HG03439 (cell line): ENCODE measurements at regions not wholly inside any gene's neighbourhood (a gene's known extent, or its start where the extent isn't known, plus 50 kb on each side); places are given as distances from the start of the nearest gene placed in this dataset.
"Not testable (repeated sequence)": the region's sequence is repeated elsewhere in the genome, so short reads cannot be mapped to it uniquely, and the experiment has no call there.

Experiments
- ATAC-seq: cut with Tn5 transposase; IDR thresholded peaks from one replicate; pipeline ENCODE4 v1.9.1; 2021; ENCODE audit warnings: mild to moderate bottlenecking, moderate library complexity; ENCODE audit not compliant: unreplicated experiment

DNA sequence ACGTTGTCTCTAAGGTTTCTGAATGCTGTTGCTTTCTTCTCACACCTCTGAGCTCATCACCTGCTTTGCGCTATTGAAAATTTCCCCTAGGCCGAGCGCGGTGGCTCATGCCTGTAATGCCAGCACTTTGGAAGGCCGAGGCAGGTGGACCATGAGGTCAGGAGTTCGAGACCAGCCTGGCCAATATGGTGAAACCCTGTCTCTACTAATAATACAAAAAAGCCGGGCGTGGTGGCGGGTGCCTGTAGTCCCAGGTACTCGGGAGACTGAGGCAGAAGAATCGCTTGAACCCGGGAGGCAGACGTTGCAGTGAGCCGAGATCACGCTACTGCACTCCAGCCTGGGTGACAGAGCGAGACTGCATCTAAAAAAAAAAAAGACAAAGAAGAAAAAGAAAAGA lies 422.0 kb upstream of the DPH6 start:
- not testable (repeated sequence) for ATAC-seq

DNA sequence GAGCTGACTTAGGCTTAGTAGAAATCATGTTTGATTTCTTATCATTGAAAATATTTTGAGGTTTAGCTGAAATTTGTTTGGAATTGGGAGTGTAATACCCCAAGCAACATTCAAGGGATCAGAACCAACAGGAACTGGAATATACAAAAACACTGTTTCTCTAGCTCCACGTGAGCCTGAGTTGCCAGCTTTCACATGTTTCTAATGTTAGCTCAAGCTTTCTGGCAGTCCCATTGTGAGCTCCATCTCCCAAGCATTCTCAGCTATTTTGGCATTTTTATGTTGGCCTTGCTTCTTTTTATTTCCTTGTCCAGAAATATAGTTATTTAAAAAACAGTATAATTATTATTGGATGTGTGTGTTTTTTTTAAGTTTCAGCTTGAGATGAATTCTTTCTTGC lies 427.1 kb upstream of the DPH6 start:
- ATAC-seq = no peak

DNA sequence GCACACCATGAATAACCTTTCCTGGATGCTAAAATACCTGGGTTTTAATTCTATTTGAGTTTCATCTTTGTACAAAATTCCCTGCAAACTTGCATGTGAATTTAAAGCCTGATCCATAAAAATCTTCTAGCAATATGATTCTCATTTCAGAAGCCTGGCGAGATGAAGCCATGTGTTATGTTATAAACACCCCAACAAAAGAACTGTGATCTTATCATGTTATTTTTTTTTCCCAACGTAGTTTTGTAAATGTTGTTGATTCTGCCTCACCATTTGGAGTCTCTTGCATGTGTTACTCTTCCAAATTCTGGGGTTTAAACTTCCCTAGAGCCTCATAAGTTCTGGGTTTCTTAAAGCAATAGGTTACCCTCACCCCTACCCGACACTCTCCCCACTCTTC lies 428.1 kb upstream of the DPH6 start:
- no peak for ATAC-seq

DNA sequence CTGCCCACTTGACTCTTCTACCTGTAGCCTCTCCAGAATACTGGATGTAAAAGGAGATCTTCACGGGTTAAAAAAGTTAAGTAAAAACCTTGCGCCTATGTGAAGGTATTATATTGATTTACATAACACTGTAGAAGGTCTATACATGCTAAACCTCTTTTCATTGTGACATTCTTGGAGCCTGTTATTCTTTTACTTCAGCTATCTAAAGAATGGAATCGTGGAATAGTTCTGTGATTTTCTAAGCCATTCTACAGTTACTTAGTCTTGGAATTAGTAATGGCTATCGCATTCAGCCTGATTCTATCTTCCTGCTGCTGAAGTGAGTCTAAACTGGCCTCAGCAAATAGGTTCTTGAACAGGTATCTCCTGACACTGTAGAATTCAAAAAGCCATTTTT lies 430.0 kb upstream of the DPH6 start:
- no peak for ATAC-seq

DNA sequence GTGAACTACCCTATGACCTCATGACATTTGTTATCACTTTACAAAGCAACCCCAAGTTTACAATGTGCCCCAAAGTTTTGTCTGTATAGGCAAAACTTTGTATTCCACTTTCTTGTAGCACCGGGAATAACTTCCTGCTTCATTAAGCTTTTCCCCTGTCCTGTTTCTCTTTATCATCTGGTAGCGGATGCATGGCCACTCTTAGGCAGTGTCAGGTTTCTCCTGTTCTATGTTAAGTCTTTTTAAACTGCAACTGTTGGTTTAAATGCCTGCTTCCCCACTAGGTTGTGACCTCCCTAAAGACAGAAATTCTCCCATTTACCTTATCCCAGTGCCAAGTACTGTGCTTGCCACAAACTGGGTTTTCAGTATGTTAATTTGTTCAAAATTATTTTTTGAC lies 433.6 kb upstream of the DPH6 start:
- no peak for ATAC-seq

DNA sequence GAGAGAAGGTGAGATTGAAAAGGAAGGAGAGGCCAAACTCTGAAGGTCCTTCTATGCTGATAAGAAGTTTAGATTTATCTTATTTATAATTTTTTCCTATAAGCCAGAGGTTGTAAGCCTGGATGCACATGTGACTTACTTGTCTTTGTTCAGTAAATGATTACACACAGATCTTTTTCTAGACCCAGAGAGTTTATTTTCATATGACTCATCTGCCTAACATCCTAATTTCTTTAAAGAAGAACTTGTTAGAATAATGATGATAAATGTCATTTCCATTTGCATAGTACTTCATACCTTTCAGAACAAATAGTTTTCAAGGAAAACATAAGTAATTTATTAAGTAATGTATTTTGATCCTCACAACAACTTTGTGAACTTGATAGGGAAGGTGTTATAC lies 434.8 kb upstream of the DPH6 start:
- ATAC-seq = no peak

DNA sequence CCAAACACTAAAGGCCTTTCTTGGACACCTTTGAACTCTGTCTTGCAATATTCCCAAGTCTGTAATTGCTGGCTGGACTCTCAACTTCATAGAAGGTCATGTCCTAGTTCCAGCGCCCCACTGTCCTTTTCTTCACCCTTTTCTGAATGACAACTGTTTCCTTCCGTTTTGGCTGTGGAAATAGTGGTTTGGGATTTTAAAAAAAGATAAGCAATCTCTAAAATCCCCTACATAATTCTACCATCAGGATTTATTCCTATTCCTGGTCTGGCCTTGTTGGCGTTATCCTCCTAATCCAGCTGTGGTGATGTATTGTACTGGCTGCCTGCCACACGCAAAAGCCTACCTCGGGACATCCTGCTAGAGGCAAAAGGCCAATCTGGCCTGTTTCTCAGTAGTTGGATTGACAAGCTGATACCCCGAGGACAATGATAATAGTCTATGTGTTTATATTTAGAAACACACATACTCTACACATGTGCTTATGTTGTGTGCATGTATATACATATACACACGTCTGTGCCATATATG lies 440.3 kb upstream of the DPH6 start:
- no peak for ATAC-seq

DNA sequence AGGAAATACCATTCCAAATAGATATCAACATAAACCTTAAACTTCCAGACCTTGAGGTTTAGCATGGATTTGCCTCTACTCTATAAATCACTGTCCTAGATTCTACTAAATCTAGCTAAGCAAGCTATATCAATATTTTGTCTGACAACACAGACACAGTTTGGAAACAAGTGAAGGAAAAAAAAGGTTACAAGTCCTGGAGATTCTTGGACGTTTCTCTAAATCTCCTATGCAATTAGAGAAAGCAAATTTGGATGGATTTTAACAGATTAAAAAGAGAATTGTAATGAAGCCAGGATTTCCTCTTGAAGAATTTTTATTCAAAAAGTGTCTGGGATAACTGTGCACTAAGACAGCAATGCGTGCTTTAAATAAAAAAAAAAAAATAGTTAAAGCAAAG lies 441.1 kb upstream of the DPH6 start:
- ATAC-seq = no peak

DNA sequence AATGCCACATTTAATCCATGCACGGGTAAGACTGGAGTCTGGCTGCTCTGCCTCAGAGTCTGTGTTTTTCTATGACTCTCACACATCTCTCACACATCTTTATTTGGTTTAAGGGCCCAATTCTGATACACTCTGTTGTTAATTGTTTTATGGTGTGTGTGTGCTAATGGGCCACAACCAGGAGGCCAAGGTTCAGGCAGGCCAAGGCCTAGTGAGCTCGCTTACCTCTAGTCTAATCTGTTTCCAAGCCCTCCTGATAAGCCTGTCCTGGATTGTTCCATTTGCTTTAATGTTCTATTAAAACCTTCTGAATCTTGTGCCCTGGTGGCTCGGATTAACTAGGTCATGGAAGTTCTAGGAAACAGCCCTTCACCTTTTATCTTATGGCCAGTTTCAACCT lies 445.4 kb upstream of the DPH6 start:
- ATAC-seq = no peak

DNA sequence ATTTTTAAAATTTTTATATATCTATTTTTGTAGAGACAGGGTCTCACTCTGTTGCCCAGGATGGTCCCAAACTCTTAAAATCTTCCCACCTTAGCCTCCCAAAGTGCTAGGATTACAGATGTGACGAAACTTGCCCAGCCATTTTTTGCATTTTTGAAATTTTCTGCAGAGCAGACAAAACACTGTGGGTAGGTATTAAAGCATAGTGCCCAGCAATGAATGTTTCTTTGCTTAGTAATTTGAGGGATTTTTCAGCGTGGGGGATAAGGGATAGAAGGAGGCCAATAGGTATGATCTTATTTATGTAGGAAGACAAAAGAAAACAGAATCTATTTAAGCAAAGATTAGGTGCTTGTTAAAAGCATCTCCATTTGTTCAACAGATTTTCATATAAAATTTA lies 446.8 kb upstream of the DPH6 start:
- no peak for ATAC-seq

DNA sequence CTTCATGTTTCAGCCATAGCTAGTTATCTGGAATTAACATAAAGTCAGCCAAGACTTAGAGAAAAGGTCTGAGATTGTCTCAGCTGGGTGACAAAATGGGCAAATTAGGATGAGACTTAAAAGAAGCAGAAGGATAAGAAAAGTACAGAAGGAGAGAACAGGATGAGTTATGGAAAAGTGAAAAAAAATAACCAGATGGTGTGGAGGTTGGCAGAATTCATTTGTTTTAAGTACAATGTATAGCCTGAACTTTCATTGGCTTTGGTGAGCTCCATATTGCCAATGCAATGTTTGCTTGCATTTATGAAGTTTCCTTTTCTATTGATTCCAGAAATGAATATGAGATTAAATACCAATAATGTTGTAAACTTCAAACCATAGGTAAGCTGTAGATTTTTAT lies 447.2 kb upstream of the DPH6 start:
- no peak for ATAC-seq

DNA sequence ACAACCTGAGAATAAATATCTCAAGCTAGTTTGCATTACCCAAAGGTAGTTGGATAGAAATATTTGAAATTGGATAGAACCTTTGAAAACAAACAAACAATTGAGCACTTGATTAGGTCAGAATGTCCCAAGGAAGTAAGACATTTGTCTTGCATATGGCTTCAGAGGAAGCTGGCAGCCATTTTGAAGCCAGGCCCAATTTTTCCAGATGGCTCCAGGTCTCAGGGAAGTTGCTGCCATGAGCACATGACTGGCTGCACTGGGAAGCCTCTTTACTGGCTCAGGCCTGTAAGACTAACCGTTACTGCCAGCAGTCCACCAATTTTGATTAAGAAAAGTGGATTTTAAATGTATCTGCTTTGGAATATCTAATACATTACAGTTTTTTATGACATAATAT lies 448.9 kb upstream of the DPH6 start:
- no peak for ATAC-seq

DNA sequence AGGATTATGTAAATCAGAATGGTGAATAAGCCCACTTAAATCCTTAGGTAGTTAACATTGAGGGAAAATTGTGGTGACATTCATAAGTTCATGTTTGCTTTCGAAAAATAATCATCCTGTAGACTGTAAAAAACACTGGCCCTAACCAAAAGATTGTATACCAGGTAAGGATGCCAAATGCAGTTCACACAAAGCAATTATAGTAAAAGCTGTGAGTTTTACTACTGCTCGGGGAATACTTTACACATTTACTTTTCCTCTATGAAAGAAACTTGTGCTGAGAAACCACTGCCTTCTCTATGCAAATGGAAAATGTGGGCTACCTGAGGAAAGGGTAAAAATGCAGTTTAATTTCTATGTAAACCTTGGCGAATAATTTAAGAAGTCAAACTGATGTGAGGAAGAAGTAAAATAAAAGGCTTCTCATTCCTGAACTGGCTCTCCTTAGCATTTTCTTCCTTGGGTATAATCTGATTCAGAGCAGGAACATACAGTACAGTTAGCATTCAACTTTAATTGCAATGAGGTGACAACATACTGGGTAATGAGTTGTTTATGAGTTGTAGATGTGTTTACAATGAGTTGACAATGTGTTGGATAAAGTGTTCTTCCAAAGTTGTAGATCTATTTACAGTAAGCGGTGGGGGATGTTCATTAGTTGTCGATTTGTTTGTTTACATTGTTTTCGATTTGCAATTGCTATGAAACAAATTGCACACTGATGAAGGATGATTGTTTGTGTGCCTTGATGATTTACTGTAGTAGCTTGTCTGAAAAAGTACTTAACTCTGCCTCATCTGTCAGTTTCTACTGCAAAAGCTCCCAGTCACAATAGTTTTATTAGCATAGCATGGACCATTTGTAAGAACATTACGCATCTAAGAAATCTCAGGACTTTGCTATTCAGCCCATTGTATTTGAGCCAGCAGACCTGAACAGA lies 453.0 kb upstream of the DPH6 start:
- ATAC-seq = no peak

DNA sequence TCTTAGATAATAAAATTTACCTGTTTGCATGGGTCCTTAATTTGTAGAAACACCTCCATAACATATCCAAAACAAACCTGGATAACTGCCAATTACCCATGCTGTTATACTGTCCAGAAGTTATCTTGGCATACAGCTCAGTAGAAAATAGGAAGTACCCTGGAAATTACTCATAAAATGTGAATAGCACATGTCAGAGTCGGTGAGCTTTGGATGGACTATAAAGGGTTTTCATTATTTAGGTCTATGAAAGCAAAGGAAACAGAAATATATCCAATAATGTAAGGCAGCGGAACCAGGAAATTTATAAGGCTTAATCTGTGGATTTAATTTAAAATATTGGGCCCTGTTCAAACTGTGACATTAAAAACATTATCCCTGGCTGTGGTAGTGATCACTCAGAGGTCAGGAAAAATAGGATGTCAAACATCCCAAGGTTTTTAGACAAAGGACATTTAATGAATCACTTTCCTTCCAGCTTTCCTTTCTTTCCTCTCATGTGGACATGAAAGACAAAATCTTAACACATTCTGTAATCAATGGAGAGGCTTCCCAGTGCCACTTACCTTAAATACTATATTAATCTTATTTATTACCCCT lies 459.0 kb upstream of the DPH6 start:
- ATAC-seq = no peak

DNA sequence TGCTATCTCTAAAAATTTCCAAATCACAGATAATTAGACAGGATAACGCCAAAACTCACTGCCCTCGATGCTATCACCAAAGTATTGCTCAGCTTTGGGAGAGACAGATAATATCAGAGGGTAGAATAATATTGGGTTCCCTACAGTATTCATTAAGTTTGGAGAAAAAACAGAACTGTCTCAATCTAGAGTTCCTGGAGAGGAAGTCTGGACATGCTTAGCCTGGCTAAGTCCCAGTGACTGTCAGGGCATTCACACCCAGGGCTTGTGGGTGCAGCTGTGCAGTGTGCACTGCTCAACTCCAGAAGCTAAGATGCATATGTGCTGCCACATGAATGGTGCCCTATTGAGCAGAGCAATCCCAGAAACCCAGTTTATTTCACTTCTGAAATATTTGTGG lies 459.6 kb upstream of the DPH6 start:
- no peak for ATAC-seq

DNA sequence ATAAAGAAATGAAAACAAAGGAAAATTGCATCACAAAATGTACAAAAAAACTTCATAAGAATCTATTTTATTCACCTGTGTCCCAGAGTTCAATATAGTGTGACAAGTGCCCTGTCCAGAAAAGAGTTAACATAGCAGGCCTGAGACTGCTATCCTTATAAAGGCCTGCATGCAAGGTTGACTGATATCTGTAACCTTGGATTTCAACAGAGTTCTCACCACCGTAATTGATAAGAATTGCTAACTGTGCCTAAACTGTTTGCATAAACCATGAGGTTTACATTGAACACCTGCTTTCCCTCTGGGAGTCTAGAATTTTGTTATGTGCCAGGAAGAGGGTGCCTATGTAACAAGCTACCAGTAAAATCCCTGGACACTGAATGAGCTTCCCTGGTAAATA lies 461.7 kb upstream of the DPH6 start:
- no peak for ATAC-seq

DNA sequence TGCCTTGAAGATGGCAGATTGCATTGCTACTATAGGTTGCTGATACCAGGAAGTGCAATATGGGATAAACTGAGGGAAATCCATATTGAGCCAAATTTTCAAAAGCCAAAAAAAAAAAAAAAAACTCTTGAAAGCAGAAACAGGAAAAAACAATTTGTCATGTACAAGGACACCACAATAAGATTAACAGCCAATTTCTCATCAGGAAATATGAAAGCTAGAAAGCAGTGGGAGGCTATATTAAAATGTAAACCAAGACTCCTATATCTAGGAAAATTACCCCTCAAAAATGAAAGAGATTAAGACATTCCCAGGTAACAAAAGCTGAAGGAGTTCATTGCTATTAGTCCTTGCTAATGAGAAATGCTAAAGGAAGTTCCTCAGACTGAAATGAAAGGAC lies 462.8 kb upstream of the DPH6 start:
- ATAC-seq = no peak

DNA sequence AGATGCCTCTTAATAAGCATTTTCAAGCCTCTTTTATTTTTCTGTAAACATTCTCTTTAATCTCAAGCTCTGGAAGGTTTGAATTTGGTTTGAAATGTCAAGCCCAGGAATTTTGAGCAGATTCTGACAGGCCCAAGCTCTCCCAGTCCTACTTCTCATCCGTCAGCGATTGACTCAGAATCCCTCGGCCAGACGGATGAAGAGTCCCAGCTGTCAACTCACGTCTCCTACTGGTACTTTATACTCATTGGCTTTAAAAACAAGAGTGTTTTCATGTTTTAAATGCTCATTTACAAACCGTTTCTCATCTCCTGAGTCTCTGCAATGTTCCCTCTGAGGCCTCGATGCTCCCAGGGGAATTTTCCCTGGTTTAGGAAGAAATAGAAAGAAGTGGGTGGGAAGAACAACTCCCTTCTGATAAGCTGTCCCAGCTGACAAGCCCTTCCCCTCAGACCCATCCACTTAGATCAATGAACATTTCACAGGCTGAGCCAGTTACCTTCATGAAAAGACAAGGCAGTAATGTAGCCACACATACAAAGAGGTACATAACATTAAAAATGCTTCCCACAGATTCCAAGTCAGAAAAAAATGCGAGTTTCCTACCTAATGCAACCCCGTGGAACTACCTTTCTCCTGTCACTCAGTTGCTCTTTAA lies 478.2 kb upstream of the DPH6 start:
- no peak for ATAC-seq

DNA sequence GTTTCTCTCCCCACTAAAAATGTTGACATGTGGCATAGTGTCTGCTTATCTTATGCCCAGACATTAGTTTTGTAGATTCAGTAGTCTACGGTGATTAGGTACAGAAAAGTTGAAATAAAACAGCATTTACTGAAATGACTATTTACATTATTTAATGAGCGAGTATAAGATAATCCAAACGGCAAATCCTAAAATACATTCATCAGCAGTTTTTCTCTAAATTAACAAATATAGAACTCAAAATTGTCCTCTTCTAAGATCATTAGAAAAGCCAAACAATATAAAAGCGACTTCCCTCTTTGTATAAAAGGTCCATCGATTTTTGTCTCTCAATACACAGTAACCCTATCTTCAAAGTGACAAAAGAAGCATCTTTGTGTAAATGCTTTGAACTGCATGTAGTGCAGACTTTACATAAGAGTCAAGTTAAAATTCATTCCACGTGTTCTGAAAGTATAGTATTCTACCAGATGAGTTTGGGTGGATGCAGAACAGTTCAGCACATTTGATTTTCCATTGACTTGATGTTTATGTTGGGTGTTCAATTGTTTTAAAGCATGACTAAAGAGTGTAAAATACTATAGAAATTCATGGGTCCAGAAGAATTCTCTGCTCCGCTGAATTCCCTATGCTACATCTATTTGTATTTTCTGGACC lies 480.8 kb upstream of the DPH6 start:
- no peak for ATAC-seq

DNA sequence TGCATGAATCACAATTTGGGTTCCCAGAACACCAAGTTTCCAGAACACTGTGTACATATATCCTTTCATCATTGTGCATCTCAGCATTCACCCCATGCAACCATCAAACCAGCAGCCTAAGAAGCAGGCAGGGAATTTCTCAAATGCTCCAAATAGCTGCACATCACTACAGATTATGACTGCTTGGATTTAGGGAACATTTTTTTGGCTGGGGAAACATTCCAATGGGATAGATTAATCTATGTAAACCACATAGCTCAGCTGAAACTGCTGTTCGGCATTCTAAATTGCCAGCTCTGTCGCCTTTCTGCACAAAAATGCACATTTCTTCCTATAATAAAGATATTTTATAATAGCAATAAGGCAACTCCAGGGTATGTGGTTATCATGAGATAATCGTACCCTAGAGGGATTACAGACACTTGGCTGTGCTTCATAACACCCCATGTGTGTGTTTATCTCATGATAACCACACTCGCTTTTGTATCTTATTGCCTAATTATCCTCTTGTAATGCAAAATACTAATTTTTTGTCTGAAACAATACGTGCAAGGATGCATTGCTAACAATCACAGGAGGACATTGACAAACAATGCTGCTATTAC lies 483.7 kb upstream of the DPH6 start:
- no peak for ATAC-seq

DNA sequence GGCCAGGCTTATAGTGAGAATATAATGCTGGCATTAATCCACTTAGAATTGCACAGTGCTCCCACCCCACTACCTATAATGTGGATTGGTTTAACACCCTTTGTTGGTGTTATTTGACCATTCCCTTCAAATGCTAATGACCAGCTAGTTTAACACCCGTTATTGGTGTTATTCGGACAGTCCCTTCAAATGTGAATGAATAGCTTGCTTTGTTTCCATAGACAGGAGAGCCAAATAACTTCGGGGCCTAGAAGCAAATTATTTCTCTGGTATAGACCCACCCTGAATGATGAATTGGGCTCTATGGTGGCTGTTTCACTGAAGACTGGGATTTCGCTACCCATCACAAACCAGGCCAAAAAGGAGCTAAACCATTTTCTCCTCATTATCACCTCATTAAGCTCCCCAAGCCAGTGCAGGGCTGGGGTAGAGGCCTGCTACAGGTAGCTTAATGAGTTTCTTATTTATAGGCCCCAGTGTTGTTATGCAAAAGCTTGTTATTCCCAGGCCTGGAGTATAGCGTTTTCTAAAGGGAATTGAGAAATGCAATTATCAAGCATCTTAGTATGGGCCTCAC lies 494.1 kb upstream of the DPH6 start:
- no peak for ATAC-seq
